SW480 (cell line): ENCODE measurements at regions not wholly inside any gene's neighbourhood (a gene's known extent, or its start where the extent isn't known, plus 50 kb on each side); places are given as distances from the start of the nearest gene placed in this dataset.
"Not testable (repeated sequence)": the region's sequence is repeated elsewhere in the genome, so short reads cannot be mapped to it uniquely, and the experiment has no call there.

Experiments
- DNase-seq: peaks from one replicate; pipeline ENCODE4 v3.0.0-alpha.2; 2016; ENCODE audit warnings: low spot score

DNA sequence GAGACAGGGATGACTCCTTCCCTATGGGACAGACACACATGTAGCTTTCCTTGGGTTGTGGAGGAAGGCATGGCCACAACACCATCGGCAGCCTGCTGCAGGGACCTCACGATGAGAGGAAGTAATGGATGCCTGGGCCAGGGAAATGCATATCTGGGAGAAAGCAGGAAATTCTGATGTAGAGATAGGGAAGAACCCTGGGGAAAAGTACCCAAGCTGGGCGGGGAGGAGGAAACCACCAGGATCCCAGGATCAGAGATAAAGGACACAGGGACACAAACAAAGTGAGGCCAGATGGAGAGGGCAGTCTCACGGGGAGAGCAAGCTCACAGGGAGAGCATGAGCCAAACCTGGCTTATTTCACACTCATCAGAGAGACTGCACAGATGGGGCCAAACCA is 294.7 kb upstream of the TEKT4 start:
- DNase-seq, result not testable (repeated sequence)

DNA sequence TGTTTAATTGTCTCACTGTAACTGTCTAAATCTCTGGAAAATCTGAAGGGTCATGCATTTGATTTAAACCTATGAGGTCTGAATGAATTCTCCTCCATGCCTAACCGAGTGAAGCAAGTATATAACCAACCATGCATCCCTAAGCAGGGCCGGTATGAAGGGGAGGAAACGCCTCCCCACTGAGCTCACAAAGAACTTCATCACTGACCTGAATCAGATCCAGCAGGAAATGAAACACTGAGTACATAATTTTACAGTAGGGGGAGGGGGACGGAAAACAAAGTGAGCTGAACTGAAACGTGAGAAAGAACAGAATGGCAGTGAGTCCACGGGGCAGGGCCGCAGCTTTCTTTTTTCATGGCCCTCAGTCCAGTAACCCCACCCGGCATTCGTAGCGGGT is 294.1 kb upstream of the TEKT4 start:
- not testable (repeated sequence) for DNase-seq

DNA sequence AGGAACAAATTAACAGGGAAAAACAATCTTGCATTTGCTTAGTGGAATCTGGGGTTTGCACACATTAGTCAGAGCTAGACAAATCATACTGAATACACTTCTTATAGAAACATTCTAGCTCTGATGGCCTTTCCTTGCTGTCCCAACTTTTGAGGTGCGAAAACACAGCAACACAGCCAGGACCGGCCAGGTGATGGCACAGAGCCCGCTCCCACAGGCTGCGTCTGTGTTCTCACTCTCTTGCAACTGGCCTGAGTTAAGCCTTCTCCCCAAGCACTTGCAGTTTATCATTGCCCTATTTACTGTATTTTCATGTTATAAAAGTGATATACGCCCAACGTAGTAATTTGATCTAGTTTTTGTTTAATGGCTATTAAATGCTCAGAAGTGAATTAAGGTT is 292.0 kb upstream of the TEKT4 start:
- not testable (repeated sequence) for DNase-seq

DNA sequence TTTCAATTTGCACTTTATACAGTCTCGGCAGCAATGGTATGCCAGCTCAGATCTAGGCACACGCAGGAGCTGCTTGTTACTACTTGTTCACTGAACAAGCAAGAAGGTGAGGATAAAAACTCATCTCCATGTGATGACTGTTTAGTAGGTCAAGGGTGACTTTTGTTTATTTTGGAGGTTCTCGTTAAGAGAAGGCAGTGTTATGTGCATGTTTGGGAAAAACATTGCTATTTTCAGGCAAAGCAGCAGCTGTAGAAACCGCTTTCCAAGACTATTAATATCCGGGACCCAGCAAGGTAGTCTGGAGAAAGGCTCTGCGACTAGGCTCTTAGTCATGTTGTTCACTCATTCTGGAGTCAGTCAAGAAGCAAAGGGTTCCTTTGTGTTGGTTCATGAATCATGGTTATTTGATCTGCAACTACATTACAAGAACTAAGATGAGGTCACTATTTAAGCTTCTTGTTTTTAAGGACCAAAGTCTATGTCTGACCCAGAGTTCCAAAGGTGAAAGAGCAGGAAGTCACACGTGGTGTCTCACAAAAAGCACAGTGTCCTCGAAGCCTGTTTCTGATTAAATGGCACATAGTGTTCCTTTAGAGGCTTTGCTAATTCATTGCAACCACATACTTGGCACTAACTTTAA is 288.0 kb upstream of the TEKT4 start:
- not testable (repeated sequence) for DNase-seq

DNA sequence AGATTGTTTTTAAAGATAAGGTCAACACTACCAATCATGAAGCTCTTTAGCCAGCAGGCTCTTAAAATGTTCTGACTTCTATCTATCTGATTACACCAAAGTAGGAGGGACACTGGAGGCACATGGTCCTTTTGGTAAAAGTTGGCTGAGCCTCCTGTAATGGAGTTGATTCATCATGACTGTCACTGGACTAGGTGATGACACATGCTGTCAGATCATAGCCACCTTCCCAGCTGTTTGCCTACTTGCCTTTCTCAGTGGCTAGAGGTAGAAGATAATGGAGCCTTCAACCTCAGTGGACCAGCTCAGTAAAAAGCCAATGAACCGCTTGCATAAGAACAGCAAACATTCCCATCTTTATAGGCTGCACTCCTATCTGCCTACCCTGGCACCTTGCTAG is 286.7 kb upstream of the TEKT4 start:
- peak; percentile 4 for DNase-seq

DNA sequence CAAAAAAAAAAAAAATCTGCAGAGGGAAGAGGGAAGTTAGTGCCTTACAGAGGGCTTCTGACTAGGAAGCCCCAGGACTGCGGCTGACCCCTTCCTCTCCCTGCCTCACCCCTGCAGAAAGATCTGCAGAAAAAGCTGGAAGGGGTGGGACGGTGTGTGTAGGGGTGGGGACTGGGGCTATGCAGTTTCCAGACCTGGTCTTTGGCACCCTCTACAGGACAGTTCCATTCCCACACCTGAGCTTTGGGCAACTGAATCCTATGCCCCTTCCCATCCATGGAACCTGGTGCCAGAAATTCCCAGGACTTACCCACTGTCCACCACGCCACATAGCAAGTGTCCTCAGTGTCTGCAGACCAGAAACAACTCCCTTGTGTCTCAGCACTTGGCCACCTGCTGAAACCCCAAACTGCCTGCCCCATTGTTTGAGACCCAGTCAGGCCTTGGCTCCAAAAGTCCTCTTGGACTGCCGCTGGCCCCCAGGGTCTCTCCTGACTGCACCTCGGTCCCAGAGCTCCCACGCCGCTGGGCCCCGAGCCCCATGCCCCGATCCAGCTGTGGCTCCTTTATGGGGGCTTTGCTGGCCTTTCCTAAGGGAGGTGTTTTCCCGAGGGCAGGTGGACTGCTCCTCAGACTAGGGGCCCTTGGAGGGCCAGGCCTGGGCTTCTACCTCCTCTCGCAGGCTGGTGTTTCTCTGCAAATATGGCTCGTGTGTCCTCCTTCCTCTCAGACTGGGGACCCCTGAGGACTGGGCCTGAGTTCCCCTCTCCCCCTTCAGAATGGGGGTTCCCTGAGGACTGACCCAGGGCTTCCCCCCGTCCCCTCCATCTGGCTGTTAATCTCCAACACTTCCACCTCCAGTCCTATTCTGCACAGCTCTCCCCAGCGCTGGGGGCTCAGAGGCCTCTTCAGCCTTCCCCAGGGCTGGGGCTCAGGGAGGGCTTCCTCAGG is 284.9 kb upstream of the TEKT4 start:
- DNase-seq, result peak; percentile 24

DNA sequence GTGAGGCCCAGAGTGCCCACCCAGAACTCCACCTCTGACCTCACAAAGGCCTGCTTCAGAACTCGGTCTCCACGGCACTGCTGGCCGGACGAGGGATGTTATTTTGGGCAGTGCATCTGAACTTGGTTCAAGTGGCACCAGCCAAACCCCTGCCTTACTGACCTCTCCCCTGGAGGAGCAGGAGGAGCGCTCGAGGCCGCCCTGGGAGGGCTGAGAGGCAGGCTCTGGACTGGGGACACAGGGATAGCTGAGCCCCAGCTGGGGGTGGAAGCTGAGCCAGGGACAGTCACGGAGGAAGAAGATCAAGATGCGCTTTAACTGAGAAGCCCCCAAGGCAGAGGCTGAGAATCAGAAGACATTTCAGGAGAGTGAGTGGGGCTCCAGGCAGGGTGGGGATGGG is 284.2 kb upstream of the TEKT4 start:
- DNase-seq, result not testable (repeated sequence)

DNA sequence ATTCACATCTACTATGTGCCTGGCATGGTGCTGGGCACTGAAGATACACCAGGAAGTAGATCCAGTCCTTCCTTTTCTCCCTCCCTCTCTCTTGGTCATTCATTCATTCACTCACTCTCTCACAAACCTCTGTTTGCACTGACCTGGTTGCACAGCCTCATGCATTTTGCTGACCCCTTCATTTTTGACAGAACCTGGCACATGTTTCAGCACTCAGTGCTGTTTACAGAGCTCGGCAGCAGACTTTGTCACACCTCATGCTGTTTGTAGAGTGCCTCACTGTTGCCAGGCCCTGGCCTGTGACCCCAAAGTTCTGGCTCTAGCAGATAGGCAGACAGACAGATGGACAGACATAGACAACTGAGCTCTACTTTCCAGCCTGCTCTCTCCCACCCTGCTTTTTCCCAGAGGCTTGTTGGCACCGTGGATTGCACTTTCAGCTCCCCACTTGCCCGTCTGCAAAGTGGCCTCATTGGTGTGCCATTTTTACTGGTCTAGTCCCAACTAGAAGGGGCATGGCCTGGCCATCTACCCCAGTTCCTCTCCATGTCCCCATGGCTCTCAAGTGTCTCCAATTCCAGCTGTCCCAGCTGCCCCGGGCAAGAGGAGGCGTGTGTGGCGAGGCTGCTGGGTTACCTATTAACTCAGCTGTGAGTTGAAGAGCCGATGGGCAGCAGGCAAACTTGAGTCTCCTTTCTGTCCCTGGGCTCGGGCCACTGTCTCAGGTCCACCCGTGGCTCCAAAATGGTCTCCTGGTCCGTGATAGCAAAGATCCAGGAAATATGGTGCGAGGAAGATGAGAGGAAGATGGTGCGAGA is 277.0 kb upstream of the TEKT4 start:
- DNase-seq, result not testable (repeated sequence)

DNA sequence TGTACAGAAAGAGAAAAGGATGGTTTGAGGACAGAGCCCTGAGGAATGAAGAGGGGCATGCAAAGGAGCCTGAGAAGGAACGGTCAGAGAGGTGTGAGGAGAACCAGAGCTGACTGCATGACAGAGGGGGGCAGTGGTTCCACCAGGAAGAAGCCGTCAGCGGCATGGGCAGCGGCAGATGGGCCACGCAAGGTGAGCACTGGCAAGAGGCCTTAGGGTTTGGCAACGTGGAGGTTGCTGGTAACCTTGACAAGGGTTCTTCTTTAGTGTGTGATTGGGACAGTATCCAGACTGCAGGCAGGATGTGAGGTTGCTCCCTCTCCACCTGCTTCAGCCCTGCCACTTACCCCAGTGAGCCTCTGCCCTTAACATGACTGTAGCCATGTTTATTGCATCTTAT is 275.3 kb upstream of the TEKT4 start:
- not testable (repeated sequence) for DNase-seq

DNA sequence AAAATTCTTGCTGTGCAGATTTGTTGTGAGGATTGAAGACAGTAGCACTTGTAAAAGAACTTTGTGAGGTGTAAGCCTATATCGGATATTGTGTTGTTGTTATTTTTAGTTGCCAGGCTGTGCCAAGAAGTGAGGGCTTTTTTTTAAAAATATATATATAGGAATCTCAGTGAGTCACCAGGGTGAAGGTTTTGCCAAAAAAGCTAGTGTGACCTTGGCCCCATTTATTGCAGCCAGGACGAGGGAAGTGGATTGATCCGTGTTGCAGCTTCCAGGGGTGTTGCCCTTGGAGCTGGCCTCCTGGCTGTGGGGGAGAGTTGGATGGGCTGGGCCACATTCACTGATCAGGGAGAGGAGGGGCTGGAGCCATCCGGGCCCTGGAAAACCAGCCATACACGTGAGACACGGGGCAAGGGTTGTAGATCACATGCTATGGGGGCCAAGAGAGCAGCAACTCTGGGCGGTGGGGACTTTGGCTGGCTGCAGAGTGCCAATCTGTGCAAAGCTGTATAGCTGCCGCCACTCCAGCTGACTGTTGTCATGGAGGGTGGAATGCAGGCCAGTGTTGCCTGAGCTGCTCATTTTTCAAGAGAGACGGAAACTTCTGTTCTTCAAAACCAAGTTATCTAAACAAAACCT is 273.0 kb upstream of the TEKT4 start:
- not testable (repeated sequence) for DNase-seq

DNA sequence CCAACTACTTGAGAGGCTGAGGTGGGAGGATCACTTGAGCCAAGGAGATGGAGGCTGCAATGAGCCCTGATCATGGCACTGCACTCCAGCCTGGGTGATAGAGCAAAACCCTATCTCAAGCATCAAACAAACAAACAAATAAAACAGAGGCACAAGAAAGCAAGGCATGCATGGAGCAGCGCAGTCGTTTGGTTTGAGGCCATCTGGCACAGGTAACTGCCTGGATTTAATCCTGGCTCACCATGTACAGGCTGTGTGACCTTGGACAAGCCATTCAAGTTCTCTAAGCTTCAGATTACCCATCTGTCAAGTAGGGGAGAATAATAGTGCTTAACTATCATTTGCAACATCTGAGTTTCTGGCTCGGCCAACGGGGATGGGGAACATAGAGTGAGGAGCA is 270.3 kb upstream of the TEKT4 start:
- not testable (repeated sequence) for DNase-seq

DNA sequence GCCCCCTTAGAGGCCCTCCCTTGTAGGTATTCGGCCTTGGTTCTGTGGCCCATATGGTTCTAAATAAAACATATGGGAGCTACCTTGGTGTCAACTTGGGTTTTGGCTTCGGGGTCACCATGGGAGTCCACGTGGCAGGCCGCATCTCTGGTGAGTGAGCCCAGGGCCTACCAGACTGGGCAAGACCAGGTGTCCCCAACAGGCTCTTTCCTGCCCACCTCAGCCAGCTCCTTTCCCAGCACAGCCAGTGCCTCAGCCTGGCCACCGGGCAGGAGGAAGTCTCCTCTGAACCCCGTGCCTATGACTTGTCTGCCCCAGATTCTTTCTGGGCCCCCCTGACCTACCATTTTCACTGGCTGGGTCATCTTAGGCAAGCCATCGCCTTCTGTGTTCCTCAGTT is 268.8 kb upstream of the TEKT4 start:
- DNase-seq, result no peak

DNA sequence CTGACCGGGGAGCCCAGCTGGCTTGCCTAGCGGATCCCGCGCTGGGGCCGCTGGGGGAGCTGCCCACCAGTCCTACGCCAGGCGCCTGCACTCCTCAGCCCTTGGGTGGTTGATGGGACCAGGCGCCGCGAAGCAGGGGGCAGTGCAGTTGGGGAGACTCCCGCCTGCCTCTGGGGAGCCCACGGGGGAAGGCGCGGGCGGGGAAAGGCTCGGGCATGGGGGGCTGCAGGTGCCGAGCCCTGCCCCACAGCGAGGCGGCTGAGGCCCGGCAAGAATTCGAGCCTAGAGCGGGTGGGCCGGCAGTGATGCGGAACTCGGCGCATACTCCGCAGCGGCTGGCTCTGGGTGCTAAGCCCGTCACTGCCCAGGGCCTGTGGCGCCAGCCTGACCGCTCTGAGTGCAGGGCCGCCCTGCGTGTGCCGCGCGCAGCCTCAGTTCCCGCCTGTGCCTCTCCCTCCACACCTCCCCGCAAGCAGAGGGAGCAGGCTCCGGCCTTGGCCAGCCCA is 249.1 kb upstream of the TEKT4 start:
- no peak for DNase-seq

DNA sequence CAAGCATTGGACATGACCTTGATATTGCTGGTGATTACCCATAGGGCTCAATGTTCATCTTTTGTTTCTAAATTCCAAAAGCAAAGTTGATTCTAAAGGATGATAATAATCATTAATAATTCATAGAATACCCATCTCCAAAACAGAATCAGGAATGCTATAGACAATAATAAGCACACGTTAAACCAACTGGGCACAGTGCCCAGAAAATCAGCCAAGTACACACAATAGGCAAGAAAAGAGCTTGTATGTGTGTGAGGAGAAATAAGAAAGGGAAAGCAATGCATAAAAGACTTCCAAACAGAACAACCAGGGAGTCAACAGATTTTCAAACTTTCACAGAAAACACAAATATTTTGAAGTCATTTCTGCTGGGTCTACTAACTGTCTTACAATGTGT is 242.3 kb upstream of the TEKT4 start:
- DNase-seq, result not testable (repeated sequence)

DNA sequence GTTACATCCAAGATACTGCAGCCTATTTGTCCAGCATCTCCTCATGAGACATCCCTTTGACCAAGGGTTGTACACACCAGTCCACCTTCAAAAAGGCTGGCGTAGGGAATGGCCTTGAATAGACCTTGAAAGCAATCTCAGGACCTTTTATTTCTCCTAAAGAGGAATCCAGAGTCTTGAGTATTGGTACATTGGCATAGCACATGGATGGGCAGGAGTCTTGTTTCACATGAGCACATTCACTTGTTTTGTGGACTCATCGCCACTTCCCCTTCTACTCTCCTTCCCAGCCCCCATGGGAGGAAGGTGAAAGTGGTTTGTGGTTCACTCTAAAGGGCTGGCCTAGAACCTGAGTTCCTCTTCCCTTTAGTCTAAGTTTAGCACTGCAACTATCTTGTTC is 229.8 kb upstream of the TEKT4 start:
- not testable (repeated sequence) for DNase-seq

DNA sequence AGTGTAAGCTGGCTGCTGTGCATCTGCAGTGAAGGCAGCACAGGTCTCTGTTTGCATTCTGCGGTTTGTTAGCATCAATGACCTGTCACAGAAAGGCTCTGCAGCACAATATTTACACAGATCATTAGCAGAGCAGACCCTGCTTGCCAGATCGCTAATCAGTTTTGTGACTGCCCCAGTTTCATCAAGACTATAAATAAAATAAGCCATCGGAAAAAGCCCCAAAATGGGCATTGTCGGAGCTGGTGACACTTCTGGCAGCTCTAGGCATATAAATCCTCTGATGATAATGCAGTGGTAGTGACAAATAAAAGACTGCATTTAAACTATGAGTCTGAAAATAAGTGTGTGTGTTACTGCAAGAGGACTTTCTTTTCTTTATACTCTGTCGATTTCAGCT is 219.1 kb upstream of the TEKT4 start:
- not testable (repeated sequence) for DNase-seq

DNA sequence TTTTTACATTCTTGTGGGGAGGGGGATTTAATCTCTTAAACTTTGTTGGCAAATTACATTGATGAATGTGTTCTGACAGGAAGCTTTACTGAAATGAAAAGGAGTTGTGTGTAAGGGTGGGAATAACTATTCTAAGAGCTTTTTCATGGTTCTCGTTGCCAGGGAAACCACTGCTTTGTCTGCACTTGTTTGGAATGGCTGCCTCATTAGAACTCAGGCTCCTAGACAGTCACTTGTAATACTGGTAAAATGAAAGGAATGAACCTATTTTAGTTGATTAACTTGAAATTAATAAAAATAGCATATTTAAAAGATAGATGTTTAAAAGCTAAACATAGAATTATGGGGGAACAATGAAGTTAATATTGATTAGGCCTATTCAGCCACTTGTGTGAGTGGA is 201.4 kb upstream of the TEKT4 start:
- DNase-seq, result not testable (repeated sequence)

DNA sequence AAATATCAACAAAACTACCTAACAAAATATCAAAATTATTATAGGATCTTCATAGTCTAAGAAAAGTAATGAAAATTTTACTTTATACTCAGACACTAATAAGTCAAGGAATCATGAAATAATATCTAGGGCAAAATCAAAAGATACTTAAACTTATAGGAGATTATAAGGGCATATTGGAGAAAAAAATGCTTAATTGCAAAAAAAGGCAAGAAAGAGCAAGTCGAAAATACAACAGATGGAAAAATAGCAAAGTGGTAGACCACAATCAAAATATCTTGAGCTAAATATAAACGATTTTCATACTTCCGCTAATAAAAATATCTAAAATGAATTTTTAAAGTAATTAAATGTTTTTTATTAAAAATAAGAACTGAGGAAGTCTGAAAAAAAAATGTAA is 177.0 kb upstream of the TEKT4 start:
- DNase-seq, result not testable (repeated sequence)

DNA sequence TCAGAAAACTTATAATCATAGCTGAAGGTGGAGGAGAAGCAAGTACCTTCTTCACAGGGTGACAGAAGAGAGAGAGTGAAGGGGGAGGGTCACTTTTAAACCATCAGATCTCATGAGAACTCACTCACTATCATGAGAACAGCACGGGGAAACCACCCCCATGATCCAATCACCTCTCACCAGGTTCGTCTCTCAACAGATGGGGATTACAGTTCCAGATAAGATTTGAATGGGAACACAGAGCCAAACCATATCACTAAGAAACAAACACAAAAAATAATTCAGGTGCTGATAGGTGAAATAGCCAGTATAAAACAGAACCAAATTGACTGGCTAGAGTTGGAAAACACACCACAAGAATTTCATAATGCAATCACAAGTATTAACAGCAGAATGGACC is 162.2 kb upstream of the TEKT4 start:
- not testable (repeated sequence) for DNase-seq

DNA sequence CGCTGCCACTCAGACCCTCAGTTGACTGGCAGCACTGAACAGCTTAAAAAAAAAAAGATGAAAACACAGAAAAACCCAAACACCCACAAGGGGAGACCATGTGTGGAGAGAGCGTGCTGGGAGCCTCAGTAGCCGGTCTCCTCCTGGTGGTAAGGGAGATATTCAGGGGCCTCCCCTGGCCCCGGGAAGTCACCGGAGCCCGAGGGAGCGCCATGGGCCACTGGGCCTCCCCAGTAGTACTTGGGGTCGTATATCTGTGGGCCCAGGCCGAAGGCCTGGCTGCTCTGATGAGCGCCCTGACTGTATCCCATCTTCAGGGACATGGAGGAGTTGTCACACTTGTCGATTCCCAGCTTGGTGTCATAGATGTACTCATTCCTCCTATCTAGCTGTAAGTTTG is 145.7 kb upstream of the TEKT4 start:
- no peak for DNase-seq

DNA sequence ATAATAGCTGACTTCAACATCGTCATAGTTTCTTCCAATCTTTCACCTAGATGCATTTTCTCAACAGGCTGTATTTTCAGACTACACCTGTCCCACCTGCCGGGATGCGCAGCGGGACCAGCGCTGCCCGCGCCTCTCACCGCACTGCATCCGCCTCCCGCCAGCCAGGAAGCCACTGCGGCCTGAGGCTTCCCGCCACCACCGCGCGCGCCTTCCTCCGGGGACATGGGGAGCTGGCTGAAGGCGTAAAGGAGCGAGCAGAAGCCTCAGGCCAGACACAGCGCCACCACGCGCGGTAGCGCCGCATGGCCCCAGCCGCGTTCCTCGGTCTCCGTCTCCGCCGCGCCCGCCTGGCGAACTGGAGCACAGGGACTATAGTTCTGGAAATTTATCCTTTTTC is 135.7 kb upstream of the TEKT4 start:
- not testable (repeated sequence) for DNase-seq

DNA sequence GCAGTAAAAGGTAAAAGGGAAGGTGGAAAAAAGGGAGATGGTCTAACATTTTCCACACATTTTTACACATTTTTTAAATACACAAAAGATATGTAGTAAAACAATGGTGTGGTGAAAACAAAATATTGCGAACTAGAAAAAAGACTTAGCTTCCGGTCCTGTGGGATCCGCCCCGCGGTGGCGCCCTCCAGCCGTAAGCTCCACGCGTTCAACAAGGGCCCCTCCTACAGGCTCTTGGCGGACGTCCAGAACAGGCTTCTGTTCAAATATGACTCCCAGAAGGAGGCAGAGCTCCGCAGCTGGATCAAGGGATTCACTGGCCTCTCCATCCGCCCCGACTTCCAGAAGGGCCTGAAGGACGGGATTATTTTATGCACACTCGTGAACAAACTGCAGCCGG is 134.1 kb upstream of the TEKT4 start:
- DNase-seq, result not testable (repeated sequence)
